PC-3 (cell line): ENCODE measurements at regions not wholly inside any gene's neighbourhood (a gene's known extent, or its start where the extent isn't known, plus 50 kb on each side); places are given as distances from the start of the nearest gene placed in this dataset.

Experiments used
- EZH2 ChIP-seq: fragments of 300-600 bp; sonication (generic); IDR thresholded peaks from one replicate; pipeline ENCODE4 v1.6.1; 2017; ENCODE audit warnings: antibody characterized with exemption, mild to moderate bottlenecking, low read length; ENCODE audit not compliant: unreplicated experiment
- TF ChIP-seq, protein P1 (sequence below): fragments of 300-600 bp; sonication (generic); conservative IDR thresholded peaks from 2 replicates; pipeline ENCODE4 v1.5.1; 2017; ENCODE audit warnings: antibody characterized with exemption, low read depth, mild to moderate bottlenecking, low read length

- TF ChIP-seq, protein P1, sequence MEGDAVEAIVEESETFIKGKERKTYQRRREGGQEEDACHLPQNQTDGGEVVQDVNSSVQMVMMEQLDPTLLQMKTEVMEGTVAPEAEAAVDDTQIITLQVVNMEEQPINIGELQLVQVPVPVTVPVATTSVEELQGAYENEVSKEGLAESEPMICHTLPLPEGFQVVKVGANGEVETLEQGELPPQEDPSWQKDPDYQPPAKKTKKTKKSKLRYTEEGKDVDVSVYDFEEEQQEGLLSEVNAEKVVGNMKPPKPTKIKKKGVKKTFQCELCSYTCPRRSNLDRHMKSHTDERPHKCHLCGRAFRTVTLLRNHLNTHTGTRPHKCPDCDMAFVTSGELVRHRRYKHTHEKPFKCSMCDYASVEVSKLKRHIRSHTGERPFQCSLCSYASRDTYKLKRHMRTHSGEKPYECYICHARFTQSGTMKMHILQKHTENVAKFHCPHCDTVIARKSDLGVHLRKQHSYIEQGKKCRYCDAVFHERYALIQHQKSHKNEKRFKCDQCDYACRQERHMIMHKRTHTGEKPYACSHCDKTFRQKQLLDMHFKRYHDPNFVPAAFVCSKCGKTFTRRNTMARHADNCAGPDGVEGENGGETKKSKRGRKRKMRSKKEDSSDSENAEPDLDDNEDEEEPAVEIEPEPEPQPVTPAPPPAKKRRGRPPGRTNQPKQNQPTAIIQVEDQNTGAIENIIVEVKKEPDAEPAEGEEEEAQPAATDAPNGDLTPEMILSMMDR, result no peak
- TF ChIP-seq EZH2, result no peak
Measured at GRCh38 chr1:99385852-99386251, 121.6 kb downstream of the PLPPR4 start.
